ENCODE measurements at regions not wholly inside any gene's neighbourhood (a gene's known extent, or its start where the extent isn't known, plus 50 kb on each side); places are given as distances from the start of the nearest gene placed in this dataset.

- no peak for DNase-seq (ENCODE audit: low spot score in 2 of 2, unreplicated experiment in 2 of 2)
- Mint-ChIP-seq H3K4me1 (no peaks in the 10 kb centered on the region), H3K9me3 (peaks cover 6% of the 10 kb centered on the region), H3K27ac (no peak overlapping the region), H3K27me3 (ENCODE audit: low read depth) (peaks cover 4% of the 10 kb centered on the region), H3K4me3 (no peak overlapping the region), H3K36me3 (no peaks in the 10 kb centered on the region)
- TF ChIP-seq, protein P1, sequence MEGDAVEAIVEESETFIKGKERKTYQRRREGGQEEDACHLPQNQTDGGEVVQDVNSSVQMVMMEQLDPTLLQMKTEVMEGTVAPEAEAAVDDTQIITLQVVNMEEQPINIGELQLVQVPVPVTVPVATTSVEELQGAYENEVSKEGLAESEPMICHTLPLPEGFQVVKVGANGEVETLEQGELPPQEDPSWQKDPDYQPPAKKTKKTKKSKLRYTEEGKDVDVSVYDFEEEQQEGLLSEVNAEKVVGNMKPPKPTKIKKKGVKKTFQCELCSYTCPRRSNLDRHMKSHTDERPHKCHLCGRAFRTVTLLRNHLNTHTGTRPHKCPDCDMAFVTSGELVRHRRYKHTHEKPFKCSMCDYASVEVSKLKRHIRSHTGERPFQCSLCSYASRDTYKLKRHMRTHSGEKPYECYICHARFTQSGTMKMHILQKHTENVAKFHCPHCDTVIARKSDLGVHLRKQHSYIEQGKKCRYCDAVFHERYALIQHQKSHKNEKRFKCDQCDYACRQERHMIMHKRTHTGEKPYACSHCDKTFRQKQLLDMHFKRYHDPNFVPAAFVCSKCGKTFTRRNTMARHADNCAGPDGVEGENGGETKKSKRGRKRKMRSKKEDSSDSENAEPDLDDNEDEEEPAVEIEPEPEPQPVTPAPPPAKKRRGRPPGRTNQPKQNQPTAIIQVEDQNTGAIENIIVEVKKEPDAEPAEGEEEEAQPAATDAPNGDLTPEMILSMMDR (IDR thresholded peaks at IDR 0.05; ENCODE audit: unreplicated experiment) = no peak
Measured at GRCh38 chr5:61931236-61931635, 374.8 kb upstream of the KIF2A start.

GRCh38 chr5:61933787-61934626, 372.0 kb upstream of the KIF2A start:
- Mint-ChIP-seq H3K9me3 (peaks cover 6% of the 10 kb centered on the region), H3K4me3 (no peak overlapping the region), H3K4me1 (peaks cover 2% of the 10 kb centered on the region), H3K27me3 (ENCODE audit: low read depth) (peaks cover 3% of the 10 kb centered on the region), H3K36me3 (no peaks in the 10 kb centered on the region), H3K27ac (no peak overlapping the region)
- DNase-seq (ENCODE audit: low spot score in 2 of 2, unreplicated experiment in 2 of 2) = peak in 1 of 2 experiments; percentile 59
- TF ChIP-seq, protein P1 (IDR thresholded peaks at IDR 0.05; ENCODE audit: unreplicated experiment) = peak; percentile 39

GRCh38 chr5:61941637-61942036, 364.4 kb upstream of the KIF2A start:
- TF ChIP-seq, protein P1 (IDR thresholded peaks at IDR 0.05; ENCODE audit: unreplicated experiment) = no peak
- Mint-ChIP-seq H3K9me3 (no peaks in the 10 kb centered on the region), H3K27ac (no peak overlapping the region), H3K4me3 (no peak overlapping the region), H3K4me1 (peaks cover 2% of the 10 kb centered on the region), H3K36me3 (no peaks in the 10 kb centered on the region), H3K27me3 (ENCODE audit: low read depth) (peaks cover 25% of the 10 kb centered on the region)
- no peak for DNase-seq (ENCODE audit: low spot score in 2 of 2, unreplicated experiment in 2 of 2)

- peaks cover under 1% of the 10 kb centered on the region for H3K4me1 Mint-ChIP-seq
- no peak overlapping the region for H3K27ac Mint-ChIP-seq
- DNase-seq (ENCODE audit: low spot score in 2 of 2, unreplicated experiment in 2 of 2) = no peak
- peaks cover 31% of the 10 kb centered on the region for H3K27me3 Mint-ChIP-seq (ENCODE audit: low read depth)
- H3K4me3 Mint-ChIP-seq = no peak overlapping the region
- TF ChIP-seq, protein P1 (IDR thresholded peaks at IDR 0.05; ENCODE audit: unreplicated experiment) = no peak
- no peaks in the 10 kb centered on the region for H3K36me3 Mint-ChIP-seq
- no peaks in the 10 kb centered on the region for H3K9me3 Mint-ChIP-seq
Measured at GRCh38 chr5:61942462-61943049, 363.4 kb upstream of the KIF2A start.

- Mint-ChIP-seq H3K4me3 (no peak overlapping the region), H3K36me3 (no peaks in the 10 kb centered on the region), H3K27me3 (ENCODE audit: low read depth) (peaks cover 34% of the 10 kb centered on the region), H3K4me1 (no peaks in the 10 kb centered on the region), H3K9me3 (no peaks in the 10 kb centered on the region), H3K27ac (no peak overlapping the region)
- DNase-seq (ENCODE audit: low spot score in 2 of 2, unreplicated experiment in 2 of 2) = no peak
- TF ChIP-seq, protein P1 (IDR thresholded peaks at IDR 0.05; ENCODE audit: unreplicated experiment) = no peak
Measured at GRCh38 chr5:61943713-61944112, 362.3 kb upstream of the KIF2A start.

Measured in mesothelial cell of epicardium (in vitro differentiated cells).